Lung microvascular endothelial cell (primary cell): ENCODE measurements at regions not wholly inside any gene's neighbourhood (a gene's known extent, or its start where the extent isn't known, plus 50 kb on each side); places are given as distances from the start of the nearest gene placed in this dataset.
"Not testable (repeated sequence)": the region's sequence is repeated elsewhere in the genome, so short reads cannot be mapped to it uniquely, and the experiment has no call there.

Source experiments
- DNase-seq, 2 donors: peaks; one replicate each; pipeline versions ENCODE4 v3.0.0 to v3.0.0-alpha.2; 2010; ENCODE audit warnings: low read depth in 2 of 2

DNA sequence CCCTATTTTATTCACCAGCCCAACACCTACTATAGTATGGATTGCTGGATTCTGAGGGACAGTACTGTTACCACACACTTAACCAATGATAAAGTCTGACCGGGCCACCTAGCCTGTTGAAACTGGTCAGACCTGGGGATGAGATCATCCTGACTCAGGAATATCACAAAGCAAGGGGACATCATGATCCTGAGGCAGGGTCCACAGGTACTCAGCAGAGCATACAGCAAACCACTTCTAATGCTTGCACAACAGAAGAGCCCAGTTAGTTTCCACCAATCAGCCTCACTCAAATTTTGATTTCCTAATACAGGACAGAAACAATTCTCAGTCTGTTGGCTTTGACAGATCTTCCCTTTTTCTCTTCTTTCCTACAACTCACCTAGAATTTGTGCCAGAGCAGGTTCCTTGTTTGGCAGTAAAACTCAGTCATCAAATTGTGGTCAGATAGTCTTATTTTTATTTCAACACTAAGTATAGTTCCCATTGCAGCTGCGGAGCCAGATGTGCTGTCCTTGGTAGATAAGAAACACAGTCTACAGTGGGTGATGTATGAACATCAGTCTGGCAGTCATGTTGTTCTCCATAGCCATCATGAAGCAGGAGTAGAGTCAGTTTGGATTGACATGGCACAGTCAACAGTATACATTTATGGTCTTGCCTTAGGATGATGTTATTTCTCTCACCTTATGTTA is 90.1 kb upstream of the PRR23C start:
- DNase-seq, result no peak

DNA sequence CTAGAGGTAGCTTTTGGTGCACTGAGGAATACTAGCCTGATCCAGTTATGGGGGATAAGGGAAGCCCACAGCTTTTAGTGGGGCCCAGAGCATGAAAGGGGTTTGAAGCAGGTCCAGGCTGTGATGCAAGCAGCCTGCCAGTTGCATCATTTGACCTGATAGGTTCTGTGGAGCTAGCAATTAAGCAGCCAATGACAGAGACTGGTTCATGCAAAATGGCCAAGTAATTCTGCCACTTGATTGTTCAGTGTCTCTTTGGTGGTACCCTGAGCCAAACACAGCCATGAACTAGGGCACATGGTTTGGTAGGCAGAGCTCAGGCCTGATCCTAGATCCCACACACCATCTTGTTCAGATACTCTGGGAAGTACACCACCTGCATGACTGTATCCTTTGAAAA is 91.0 kb upstream of the PRR23C start:
- DNase-seq, result no peak

DNA sequence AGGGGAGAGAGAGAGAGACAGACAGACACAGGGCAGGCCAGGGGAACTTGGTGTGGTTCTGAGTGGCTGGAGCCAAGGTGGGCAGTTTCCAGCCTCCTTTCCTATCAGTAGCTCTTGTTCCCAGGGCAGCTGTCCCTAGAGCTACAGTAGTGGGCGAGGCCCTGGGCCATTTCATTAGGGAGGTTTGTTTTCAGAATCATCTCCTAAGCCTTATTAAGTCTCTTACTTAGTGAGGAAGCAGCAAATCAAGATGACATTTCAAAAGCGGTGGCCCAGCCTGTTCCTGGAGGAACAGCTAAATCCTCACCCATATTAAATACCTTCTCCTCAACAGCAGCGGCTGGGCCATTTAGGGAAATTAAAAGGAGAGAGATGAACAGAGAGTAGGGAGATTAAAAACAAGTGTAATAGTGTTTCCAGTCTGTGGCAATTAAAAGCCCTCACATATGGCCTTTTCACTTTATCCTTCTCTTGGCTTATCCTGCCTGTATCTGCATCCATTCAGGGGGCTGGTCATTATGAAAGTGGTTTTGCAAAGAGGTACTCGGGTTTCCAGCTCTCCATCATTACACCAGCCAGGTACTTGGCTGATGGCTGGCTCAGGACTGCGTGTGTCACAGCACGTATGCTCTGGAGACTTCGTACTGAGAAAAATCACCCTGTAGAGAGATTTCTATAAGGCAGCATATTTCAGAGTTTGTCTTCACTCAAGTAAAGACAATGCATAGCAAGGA is 91.9 kb upstream of the PRR23C start:
- DNase-seq, result no peak

DNA sequence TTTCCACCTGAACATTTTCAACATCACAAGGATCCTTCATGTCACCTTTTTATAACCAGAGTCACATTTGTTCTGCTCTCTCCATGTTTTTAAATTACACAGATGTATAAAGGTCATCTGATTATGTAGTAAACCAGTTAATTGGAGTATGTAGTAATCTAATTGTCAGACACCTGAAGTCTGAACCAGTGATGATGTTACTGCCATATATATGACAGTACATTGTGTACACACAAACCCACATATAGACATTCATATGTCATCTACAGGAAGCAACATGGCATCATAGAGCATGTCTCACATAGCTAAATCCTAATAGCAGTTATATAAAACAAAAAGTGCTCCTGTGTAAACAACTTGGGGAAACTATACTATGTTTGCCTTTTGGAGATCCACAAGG is 95.9 kb upstream of the PRR23C start:
- no peak for DNase-seq

DNA sequence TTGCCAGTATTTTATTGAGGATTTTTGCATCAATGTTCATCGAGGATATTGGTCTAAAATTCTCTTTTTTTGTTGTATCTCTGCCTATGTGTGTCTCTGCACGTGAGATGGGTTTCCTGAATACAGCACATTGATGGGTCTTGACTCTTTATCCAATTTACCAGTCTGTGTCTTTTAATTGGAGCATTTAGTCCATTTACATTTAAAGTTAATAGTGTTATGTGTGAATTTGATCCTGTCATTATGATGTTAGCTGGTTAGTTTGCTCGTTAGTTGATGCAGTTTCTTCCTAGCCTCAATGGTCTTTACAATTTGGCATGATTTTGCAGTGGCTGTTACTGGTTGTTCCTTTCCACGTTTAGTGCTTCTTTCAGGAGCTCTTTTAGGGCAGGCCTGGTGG is 101.3 kb upstream of the PRR23C start:
- DNase-seq, result not testable (repeated sequence)

DNA sequence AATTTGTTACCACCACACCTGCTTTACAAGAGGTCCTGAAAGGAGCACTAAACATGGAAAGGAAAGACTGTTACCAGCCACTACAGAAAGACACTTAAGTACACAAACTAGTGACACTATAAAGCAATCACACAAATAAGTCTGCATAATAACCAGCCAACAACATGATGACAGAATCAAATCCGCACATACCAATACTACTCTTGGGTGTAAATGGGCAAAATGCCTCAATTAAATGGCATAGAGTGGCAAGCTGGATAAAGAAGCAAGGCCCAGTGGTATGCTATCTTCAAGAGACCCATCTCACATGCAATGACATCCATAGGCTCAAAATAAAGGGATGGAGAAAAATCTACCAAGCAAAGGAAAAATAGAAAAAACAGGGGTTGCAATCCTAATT is 106.8 kb upstream of the PRR23C start:
- DNase-seq, result no peak

DNA sequence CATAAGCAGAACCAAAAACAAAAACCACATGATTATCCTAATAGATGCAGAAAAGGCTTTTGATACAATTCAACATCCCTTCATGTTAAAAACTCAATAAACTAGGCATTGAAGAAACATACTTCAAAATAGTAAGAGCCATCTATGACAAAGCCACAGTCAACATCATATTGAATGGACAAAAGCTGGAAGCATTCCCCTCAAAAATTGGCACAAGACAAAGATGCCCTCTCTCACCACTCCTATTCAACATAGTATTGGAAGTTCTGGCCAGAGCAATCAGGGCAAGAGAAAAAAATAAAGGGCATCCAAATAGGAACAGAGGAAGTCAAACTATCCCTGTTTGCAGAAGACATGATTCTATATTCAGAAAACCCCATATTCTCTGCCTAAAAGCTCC is 108.7 kb upstream of the PRR23C start:
- DNase-seq, result not testable (repeated sequence)

DNA sequence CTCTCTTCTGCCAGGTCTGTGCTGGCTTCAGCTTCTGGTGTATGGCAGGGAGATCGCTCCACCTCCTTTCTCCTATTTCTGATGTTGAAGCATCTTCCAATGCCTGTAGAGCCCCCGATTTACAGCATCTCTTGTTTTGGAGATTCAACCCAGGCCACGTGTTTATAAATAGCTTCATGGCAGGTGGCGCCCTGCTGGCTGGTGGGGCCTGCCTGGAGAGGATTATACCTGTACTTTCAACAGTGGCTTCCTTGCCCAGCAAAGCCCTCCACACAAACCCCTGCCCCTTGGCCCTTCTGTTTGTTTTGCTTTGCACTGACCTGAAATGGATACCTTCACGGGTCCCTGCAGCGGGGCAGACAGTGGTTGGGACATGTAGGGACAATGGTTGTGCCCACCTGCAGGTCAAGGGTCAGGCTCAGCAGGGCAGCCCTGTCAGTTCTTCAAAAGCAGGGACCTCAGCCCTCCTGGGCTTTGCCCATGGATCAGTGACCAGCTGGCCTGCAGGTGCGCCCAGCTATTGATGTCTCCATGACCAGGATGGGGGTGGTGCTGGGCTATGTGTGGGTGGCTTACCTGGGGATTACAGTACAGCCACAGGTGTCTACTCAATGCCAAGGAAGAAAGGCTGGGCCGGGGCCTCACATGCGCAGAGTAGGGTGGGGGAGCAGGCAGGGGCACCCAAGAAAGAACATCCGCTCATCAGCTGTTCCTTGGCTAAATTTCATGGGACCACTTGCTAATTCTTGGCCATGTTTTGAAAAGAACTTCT is 112.7 kb upstream of the PRR23C start:
- DNase-seq, result no peak

DNA sequence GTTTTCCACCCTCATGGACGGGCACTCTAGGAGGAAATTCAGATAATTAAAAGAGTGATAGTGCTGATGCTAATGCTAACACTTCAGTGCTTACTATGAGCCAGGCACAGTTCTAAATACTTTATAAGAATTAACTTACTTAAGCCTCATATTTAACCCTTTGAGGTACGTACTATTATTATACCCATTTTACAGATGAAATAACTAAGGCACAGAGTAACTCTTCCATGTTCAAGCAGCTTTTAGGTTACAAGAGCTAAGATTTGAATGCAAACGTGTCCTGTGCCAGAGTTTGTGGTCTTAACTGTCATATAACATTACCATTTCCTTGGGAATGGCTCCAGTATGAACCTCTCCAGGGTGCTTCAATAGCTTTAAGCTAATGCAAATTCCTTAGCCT is 114.7 kb upstream of the PRR23C start:
- no peak for DNase-seq

DNA sequence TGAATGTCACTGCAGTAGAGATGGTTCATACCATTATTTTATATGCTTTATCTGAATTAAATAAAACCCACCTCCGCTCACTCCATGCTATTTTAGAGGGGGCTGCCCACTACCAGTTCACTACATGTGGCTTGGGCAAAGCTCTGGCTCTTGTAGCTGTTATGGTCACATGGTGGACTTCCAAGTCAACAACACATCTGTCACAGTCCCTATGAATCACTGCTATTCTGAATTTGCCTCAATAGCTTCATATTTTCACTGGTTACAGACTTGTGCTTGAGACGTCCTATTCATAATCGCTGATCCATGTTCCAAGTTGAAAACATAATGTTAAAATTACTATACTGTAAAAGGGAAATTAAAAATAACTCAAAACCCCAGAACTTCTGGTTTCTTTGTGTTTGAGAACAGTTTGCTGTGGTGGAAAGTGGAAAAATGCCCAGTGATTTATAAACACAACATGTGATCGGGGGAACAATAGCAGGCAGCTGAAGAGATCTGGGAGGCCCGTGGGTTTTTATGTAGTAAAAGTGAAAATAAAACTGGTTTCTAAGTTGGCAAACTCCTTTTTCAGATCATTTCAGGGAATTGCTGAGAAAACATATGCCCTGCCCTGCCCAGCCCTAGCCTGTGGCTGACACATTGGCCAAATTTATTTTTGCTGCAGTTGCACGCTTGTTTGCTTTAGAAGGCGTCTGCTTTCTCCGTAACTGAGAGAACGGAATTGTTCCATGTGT is 128.8 kb upstream of the PRR23C start:
- DNase-seq, result peak; percentile 61 to 83

DNA sequence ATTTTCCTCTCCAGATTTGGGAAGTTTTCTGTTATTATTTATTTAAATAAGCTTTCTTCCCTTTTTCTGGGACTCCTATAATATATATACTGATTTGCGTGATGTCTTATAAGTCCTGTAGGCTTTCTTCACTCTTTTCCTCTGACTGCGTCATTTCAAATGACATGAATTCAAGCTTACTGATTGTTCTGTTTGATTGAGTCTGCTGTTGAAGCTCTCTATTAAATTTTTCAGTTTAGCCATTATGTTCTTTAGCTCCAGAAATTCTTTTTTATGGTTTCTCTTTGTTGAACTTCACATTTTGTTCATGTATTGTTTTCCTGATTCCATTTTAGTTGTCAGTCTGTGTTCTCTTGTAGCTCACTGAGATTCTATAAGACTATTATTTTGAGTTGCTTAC is 135.8 kb upstream of the PRR23C start:
- DNase-seq, result no peak

DNA sequence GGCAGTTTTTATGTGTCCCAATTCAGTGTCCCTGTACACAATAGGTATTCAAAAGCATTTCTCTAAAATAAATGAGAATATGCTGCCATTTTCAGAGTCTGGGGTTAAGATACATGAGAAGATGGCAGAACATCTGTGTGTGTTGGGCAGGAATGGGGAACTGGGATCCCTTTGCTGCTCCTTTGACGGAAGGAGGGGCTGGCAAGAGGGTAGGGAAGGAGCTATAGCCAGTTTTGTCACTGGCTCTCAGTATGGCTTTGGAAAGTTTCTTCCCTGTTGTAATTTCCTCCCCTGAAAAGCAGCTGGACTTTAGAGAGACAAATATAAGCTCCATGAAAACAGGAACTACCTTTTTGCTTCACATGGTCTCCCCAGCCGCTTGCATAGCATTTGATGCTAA is 137.5 kb upstream of the PRR23C start:
- DNase-seq, result no peak

DNA sequence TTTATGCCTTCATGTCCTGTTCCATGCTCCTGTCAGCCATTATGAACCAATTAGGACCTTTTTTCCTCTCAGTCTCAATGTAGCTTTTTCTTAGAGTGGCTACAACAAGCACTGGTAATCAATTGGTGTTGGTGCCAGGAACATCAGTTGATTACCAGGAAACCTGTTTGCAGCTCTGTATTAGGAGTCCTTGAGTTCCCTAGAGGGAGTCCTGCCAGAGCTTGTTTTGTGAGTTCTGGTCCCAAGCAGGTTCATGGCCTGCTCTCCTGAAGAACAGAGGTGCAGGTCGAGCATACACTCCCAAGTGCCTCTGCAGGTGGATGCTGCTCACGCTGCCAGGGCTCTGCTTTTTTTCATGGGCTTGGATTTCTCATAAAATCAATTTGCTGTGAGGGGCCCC is 137.9 kb upstream of the PRR23C start:
- no peak for DNase-seq

DNA sequence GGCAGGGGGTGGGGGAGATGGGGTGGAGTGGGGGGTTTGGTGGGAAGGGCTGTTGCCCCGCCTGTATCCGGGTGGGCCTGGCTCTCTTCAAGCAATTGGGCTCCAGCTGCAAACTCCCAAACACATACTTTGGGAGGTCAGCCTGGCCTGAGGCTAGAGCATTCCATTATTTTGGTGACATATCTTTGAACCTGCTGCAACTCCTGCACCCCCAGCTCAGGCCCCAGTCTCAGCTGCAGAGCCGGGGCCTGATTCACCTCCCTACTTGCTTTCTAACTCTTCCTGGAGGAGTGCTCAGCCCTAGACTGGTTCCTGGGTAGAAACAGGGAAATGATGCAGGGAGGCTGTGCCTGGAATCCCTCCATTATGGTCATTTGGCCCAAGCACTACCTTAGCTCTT is 140.8 kb upstream of the PRR23C start:
- DNase-seq, result no peak

DNA sequence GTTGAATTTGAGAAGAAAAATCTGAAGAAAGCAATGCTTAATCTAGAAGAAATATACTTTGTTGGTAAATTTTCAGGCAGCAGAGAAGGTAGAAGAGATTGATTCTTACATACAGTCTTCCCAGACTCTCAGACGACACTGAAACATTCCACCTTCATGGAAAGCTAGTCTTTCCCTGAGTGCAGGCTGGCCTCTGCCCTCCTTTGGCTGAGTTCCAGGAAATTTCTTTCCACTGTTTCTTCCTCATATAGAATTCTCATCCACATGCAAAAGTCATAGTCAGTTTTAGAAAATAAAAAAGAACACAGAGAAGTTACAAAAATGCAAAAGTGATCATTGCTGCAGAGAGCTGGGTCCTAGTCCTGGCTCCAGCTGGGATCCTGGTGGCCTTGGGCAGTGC is 142.5 kb upstream of the PRR23C start:
- peak; percentile 12 to 70 for DNase-seq

DNA sequence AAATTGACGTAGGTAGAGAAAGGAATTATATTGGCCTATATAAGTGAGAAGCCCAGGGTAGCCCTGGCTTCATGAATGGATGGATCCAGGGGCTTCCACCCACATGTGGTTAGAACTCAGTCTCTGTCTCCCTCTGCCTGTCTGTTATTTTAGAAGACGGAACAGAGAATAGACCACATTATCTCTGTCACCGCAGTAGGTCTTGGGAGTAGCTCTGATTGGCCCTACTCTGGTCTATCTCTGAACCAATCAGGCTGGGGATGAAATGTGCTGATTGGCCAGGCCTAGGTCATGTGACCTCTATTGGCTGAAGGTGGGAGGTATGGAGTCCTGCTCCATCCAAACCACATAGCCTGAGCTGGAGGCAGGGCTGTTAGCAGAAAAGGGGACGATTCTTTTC is 143.0 kb upstream of the PRR23C start:
- peak in 1 of 2 donors; percentile 9 for DNase-seq

DNA sequence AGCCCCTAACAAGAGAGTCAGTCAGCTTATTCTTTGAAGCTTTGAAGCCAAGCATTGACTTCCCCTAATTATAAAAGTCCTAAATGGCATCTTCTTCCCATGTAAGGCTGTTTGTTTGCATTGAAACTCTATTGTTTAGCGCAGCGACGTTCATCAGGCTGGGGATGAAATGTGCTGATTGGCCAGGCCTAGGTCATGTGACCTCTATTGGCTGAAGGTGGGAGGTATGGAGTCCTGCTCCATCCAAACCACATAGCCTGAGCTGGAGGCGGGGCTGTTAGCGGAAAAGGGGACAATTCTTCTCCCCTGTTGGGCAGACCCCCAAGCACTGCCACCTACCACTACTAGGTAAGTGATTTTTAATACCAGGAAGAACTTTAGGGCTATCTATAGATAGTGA is 145.3 kb upstream of the PRR23C start:
- no peak for DNase-seq

DNA sequence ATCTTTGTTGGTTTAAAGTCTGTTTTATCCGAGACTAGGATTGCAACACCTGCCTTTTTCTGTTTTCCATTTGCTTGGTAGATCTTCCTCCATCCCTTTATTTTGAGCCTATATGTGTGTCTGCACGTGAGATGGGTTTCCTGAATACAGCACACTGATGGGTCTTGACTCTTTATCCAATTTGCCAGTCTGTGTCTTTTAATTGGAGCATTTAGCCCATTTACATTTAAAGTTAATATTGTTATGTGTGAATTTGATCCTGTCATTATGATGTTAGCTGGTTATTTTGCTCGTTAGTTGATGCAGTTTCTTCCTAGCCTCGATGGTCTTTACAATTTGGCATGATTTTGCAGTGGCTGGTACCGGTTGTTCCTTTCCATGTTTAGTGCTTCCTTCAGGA is 149.4 kb upstream of the MRPS22 start:
- DNase-seq, result not testable (repeated sequence)

DNA sequence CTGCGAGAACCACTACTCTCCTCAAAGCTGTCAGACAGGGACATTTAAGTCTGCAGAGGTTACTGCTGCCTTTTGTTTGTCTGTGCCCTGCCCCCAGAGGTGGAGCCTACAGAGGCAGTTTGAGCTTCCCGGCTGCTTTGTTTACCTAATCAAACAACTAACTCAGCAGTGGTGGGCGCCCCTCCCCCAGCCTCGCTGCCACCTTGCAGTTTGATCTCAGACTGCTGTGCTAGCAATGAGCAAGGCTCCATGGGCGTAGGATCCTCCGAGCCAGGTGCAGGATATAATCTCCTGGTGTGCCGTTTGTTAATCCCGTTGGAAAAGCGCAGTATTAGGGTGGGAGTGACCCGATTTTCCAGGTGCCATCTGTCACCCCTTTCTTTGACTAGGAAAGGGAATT is 147.7 kb upstream of the MRPS22 start:
- DNase-seq, result not testable (repeated sequence)

DNA sequence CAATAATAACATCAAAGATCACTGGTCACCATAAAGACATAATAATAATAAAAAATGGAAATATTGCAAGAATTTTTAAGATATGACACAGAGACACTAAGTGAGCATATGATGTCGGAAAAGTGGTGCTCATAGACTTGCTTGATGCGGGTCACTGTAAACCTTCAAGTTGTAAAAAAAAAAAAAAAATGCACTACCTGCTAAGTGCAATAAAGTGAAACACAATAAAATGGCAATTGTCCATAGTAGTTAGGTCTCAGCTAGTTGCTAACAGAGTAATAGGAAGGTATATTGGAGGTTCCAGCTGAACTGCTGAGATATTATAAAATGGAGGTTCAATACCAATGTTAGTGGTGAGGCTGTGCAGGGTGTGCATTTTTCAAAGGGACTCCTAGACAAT is 146.6 kb upstream of the MRPS22 start:
- DNase-seq, result no peak

DNA sequence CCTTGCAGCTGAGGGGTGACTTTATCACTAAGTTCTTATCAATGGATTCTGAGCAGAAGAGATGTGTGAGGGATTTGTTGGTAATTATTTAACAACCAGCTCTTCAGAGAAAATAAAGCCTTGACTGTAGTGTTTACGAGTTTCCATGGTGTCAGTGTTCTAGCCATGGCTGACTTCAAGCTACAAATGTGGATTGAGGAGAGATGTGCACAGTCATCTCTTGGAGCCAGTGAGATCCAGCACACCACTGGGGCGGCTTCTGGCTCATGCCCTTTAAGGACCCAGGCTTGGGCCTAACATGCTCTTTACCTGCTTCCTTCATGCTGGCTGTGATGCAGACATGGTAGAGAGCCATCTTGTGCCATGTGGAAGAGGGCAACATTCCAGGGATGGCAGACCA is 145.6 kb upstream of the MRPS22 start:
- DNase-seq, result no peak

DNA sequence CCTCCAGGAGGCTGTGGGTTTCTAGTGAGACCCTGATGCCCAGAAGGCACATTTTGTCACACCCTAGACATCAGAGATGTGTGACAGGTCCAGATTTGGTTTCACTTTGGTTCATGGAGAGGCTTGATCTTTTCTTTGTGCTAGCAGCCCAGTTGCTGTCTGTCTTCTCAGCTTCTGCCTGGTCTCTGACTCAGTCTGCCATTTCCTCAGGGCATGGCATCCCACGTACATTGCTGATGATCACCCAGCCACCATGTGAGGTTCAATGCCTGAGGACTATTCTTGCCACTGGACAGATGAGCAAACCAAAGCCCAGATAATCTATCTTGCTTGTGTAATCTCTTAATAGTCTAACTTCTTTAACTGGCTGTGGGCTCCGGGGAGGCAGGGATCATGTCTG is 144.9 kb upstream of the MRPS22 start:
- DNase-seq, result no peak
